Memory B cell (primary cell): ENCODE measurements at regions not wholly inside any gene's neighbourhood (a gene's known extent, or its start where the extent isn't known, plus 50 kb on each side); places are given as distances from the start of the nearest gene placed in this dataset.

Source experiments
- ATAC-seq: fragments of 150-1000 bp; cut with Tn5 transposase; 2 replicates; pipeline ENCODE4 v1.10.0; 2021; ENCODE audit warnings: low read depth, mild to moderate bottlenecking, moderate library complexity
- DNase-seq, 2 donors: peaks; one replicate each; pipeline ENCODE4 v3.0.0; 2022; ENCODE audit warnings: low spot score in 2 of 2
- H3K27ac Mint-ChIP-seq: one replicate; pipeline ENCODE4 v1.8.0; 2022; ENCODE audit warnings: mild to moderate bottlenecking, moderate library complexity, mixed read lengths
- H3K27me3 Mint-ChIP-seq: one replicate; pipeline ENCODE4 v1.8.0; 2022; ENCODE audit warnings: mixed read lengths
- H3K36me3 Mint-ChIP-seq: one replicate; pipeline ENCODE4 v1.8.0; 2022; ENCODE audit warnings: mild to moderate bottlenecking, mixed read lengths
- H3K4me1 Mint-ChIP-seq: one replicate; pipeline ENCODE4 v1.8.0; 2022; ENCODE audit warnings: mixed read lengths
- H3K4me3 Mint-ChIP-seq: one replicate; pipeline ENCODE4 v1.8.0; 2022; ENCODE audit warnings: mild to moderate bottlenecking, moderate library complexity, mixed read lengths
- H3K9me3 Mint-ChIP-seq: one replicate; pipeline ENCODE4 v1.8.0; 2022; ENCODE audit warnings: mixed read lengths

GRCh38 chr3:153313302-153313965, 151.4 kb downstream of the RAP2B start:
- Mint-ChIP-seq H3K9me3 (peaks cover 4% of the 10 kb centered on the region), H3K27ac (no peak overlapping the region), H3K36me3 (peaks cover 4% of the 10 kb centered on the region), H3K4me3 (no peak overlapping the region), H3K4me1 (no peaks in the 10 kb centered on the region), H3K27me3 (peaks cover 7% of the 10 kb centered on the region)
- ATAC-seq (no peak), DNase-seq (no peak)

- DNase-seq (no peak), ATAC-seq (no peak)
- Mint-ChIP-seq H3K27ac (no peak overlapping the region), H3K4me1 (peaks cover 4% of the 10 kb centered on the region), H3K27me3 (peaks cover 11% of the 10 kb centered on the region), H3K36me3 (peaks cover 4% of the 10 kb centered on the region), H3K4me3 (no peak overlapping the region), H3K9me3 (peaks cover 4% of the 10 kb centered on the region)
Observed at GRCh38 chr3:153314038-153314437, 152.0 kb downstream of the RAP2B start.

GRCh38 chr3:153315781-153316180, 153.8 kb downstream of the RAP2B start:
- DNase-seq (no peak), ATAC-seq (no peak)
- Mint-ChIP-seq H3K4me3 (no peak overlapping the region), H3K27ac (no peak overlapping the region), H3K4me1 (peaks cover 9% of the 10 kb centered on the region), H3K36me3 (peaks cover 4% of the 10 kb centered on the region), H3K27me3 (peaks cover 13% of the 10 kb centered on the region), H3K9me3 (peaks cover 4% of the 10 kb centered on the region)

- Mint-ChIP-seq H3K4me3 (no peak overlapping the region), H3K27me3 (peaks cover 11% of the 10 kb centered on the region), H3K36me3 (peaks cover under 1% of the 10 kb centered on the region), H3K9me3 (peaks cover under 1% of the 10 kb centered on the region), H3K27ac (peak overlapping the region; percentile 64), H3K4me1 (peaks cover 11% of the 10 kb centered on the region)
- DNase-seq (no peak), ATAC-seq (no peak)
Observed at GRCh38 chr3:153319705-153320554, 157.9 kb downstream of the RAP2B start.

- Mint-ChIP-seq H3K9me3 (no peaks in the 10 kb centered on the region), H3K4me3 (no peak overlapping the region), H3K4me1 (peaks cover 11% of the 10 kb centered on the region), H3K27ac (peak overlapping the region; percentile 64), H3K36me3 (no peaks in the 10 kb centered on the region), H3K27me3 (peaks cover 10% of the 10 kb centered on the region)
- DNase-seq (no peak), ATAC-seq (no peak)
Observed at GRCh38 chr3:153320585-153321128, 158.6 kb downstream of the RAP2B start.

GRCh38 chr3:153328690-153329089, 166.7 kb downstream of the RAP2B start:
- Mint-ChIP-seq H3K4me3 (no peak overlapping the region), H3K36me3 (no peaks in the 10 kb centered on the region), H3K27ac (no peak overlapping the region), H3K4me1 (peaks cover 4% of the 10 kb centered on the region), H3K27me3 (peaks cover 4% of the 10 kb centered on the region), H3K9me3 (no peaks in the 10 kb centered on the region)
- DNase-seq = no peak
- ATAC-seq = no peak

- DNase-seq = no peak
- H3K9me3 Mint-ChIP-seq = no peaks in the 10 kb centered on the region
- peak overlapping the region; percentile 15 for H3K27ac Mint-ChIP-seq
- H3K36me3 Mint-ChIP-seq = no peaks in the 10 kb centered on the region
- peaks cover 4% of the 10 kb centered on the region for H3K4me1 Mint-ChIP-seq
- ATAC-seq = no peak
- peaks cover 4% of the 10 kb centered on the region for H3K27me3 Mint-ChIP-seq
- no peak overlapping the region for H3K4me3 Mint-ChIP-seq
Observed at GRCh38 chr3:153330901-153331300, 168.9 kb downstream of the RAP2B start.

DNA sequence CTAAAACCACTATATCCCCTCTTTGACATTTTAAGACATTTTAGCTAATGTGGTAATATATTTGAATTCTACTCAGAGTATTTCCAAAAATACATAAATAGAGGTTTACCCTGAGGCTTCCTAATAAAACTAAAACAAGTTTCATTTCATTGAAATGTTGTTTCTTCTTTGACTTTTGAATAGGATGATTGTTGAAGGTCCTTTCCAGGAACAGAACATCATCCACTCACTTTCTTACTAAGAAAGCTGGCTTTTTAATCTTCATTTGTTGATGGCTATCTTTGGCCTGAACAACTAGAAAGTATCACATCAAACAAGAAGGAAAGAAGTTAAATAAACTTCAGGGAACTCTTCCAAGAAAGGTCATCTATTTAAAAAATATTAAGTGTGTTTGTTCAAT, 169.7 kb downstream of the RAP2B start:
- Mint-ChIP-seq H3K27ac (no peak overlapping the region), H3K36me3 (no peaks in the 10 kb centered on the region), H3K9me3 (no peaks in the 10 kb centered on the region), H3K4me1 (peaks cover 4% of the 10 kb centered on the region), H3K4me3 (no peak overlapping the region), H3K27me3 (peaks cover 4% of the 10 kb centered on the region)
- DNase-seq (no peak), ATAC-seq (no peak)

- Mint-ChIP-seq H3K9me3 (no peaks in the 10 kb centered on the region), H3K27me3 (peaks cover 4% of the 10 kb centered on the region), H3K36me3 (no peaks in the 10 kb centered on the region), H3K4me3 (no peak overlapping the region), H3K4me1 (peaks cover 4% of the 10 kb centered on the region), H3K27ac (no peak overlapping the region)
- ATAC-seq (no peak), DNase-seq (no peak)
Observed at GRCh38 chr3:153334558-153334957, 172.5 kb downstream of the RAP2B start.

DNA sequence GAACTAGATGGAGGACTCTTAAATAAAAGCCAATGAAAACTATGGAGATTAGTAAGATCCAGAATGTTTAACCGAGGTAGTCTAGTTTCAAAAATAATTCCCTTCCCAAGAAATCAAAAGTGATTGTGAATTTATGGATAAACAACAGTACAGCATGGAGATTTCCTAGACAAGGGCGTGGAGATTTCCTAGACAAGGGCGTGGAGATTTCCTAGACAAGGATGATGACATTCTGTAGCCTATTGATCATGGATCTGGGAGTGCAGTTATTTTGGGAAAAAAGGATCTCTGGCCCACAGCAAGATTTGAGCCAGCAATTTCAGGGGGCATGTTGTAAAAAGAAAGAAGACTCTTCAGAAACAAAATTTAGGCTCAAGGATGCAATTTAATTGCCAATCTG, 175.3 kb downstream of the RAP2B start:
- Mint-ChIP-seq H3K4me1 (peaks cover 4% of the 10 kb centered on the region), H3K36me3 (no peaks in the 10 kb centered on the region), H3K9me3 (peaks cover 3% of the 10 kb centered on the region), H3K27me3 (peaks cover 1% of the 10 kb centered on the region), H3K27ac (no peak overlapping the region), H3K4me3 (no peak overlapping the region)
- DNase-seq (no peak), ATAC-seq (no peak)

DNA sequence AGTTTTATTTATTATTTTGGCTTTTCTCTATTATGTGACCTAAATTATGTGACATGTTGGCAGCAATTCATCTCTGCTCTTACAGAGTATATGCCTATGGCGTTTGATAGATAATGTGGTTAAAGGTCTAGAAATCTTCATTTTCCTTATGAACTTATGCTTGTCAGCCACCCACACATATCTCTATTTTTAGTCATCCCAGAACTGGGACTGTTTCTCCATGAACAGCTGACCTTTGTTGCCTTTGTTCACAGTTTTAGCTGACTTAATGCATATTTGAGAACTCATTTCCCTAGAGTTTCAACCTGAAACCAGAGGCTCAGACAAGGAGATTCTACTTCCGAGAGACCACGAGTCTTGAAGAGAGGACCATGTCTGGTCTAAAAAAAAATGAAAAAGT, 176.5 kb downstream of the RAP2B start:
- DNase-seq (no peak), ATAC-seq (no peak)
- H3K4me3 Mint-ChIP-seq = no peak overlapping the region
- H3K9me3 Mint-ChIP-seq = peaks cover 3% of the 10 kb centered on the region
- no peaks in the 10 kb centered on the region for H3K27me3 Mint-ChIP-seq
- H3K27ac Mint-ChIP-seq = no peak overlapping the region
- H3K4me1 Mint-ChIP-seq = no peaks in the 10 kb centered on the region
- H3K36me3 Mint-ChIP-seq = no peaks in the 10 kb centered on the region

- no peak overlapping the region for H3K27ac Mint-ChIP-seq
- no peak overlapping the region for H3K4me3 Mint-ChIP-seq
- DNase-seq = no peak
- H3K36me3 Mint-ChIP-seq = no peaks in the 10 kb centered on the region
- no peak for ATAC-seq
- H3K4me1 Mint-ChIP-seq = no peaks in the 10 kb centered on the region
- H3K9me3 Mint-ChIP-seq = peaks cover 3% of the 10 kb centered on the region
- no peaks in the 10 kb centered on the region for H3K27me3 Mint-ChIP-seq
Observed at GRCh38 chr3:153339065-153339464, 177.0 kb downstream of the RAP2B start.

DNA sequence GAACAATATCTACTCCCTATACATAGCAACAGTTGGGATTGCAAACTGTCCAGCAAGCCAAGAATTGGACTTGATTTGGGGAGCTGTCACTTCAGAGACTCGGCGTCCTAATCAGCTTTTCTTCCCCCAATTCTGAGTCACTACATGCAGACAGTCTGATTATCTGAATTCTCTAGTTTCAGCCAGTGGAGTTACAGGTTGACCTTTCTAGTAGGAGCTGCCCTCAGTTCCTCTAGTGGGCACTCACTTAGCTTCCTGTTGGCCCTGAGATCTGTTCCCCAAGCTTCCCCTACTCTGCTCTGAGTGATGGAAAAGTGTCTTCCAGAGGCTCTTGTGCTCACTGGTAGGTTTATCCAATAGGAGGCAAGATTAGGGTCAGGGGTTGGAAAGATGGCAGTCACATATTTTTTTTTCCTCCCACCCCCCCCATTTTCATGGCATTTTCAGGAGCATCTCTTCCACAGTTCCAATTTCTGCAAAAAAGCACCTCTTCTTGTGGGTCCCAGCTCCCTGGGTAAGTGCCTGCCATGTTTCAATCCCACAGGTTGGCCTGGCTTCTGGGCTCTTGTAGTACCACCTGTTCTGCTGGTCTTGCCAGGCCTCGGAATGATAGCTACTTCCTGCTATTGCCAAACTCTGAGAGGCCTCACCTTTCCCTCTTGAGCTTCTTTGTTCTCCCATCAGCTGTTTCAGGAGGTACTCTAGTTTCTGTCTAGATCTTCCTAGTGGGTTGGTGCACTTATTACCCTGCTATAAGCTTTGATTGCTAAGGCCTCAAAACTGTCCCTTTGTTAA, 182.2 kb downstream of the RAP2B start:
- peaks cover 1% of the 10 kb centered on the region for H3K36me3 Mint-ChIP-seq
- no peak for ATAC-seq
- H3K9me3 Mint-ChIP-seq = peaks cover 3% of the 10 kb centered on the region

More for the DNA sequence above, 182.2 kb downstream of the RAP2B start:
- peaks cover 4% of the 10 kb centered on the region for H3K27me3 Mint-ChIP-seq
- no peak overlapping the region for H3K4me3 Mint-ChIP-seq
- H3K4me1 Mint-ChIP-seq = peaks cover 3% of the 10 kb centered on the region
- H3K27ac Mint-ChIP-seq = no peak overlapping the region
- DNase-seq = no peak
